Gastroesophageal sphincter (tissue), 4 donors: ENCODE measurements at regions not wholly inside any gene's neighbourhood (a gene's known extent, or its start where the extent isn't known, plus 50 kb on each side); places are given as distances from the start of the nearest gene placed in this dataset.

Experiments
- ATAC-seq: fragments of 150-250 bp; one replicate; pipeline ENCODE4 v1.9.1; 2016; ENCODE audit warnings: mild to moderate bottlenecking, moderate library complexity
- H3K27ac ChIP-seq, 4 donors: fragments of 200-600 bp; sonication (generic) in 3 of 4; 1 replicate in 3 of 4; 2 replicates in 1 of 4; pipeline ENCODE4 v1.5.1; 2016 to 2019
- H3K27me3 ChIP-seq: fragments of 200-600 bp; sonication (generic); one replicate; pipeline ENCODE4 v1.5.1; 2019
- H3K36me3 ChIP-seq, 2 donors: fragments of 200-600 bp; sonication (generic); one replicate each; pipeline ENCODE4 v1.5.1; 2019; ENCODE audit warnings: control low read depth in 1 of 2
- H3K4me1 ChIP-seq, 3 donors: fragments of 200-600 bp; sonication (generic); 1 replicate in 2 of 3; 2 replicates in 1 of 3; pipeline ENCODE4 v1.5.1; 2016 to 2019; ENCODE audit warnings: control low read depth in 2 of 3
- H3K4me3 ChIP-seq, 2 donors: fragments of 200-600 bp; sonication (generic); one replicate each; pipeline ENCODE4 v1.5.1; 2019; ENCODE audit warnings: mild to moderate bottlenecking in 1 of 2, moderate library complexity in 1 of 2
- H3K9me3 ChIP-seq, 3 donors: fragments of 200-600 bp; sonication (generic); one replicate each; pipeline ENCODE4 v1.5.1; 2017 to 2019; ENCODE audit warnings: control low read depth in 2 of 3
- CTCF ChIP-seq, 4 experiments: fragments of 200-600 bp in 2 of 4; fragments of 450-650 bp in 2 of 4; sonication (generic) in 1 of 4; IDR thresholded peaks; one replicate each; pipeline ENCODE4 v1.5.1; 2017 to 2019; ENCODE audit warnings: antibody characterized with exemption in 4 of 4, mild to moderate bottlenecking in 2 of 4, moderate library complexity in 2 of 4
- EP300 ChIP-seq: sonication (generic); formaldehyde crosslinking; IDR thresholded peaks from one replicate; pipeline ENCODE4 v1.6.1; 2017; ENCODE audit warnings: antibody characterized with exemption, mild to moderate bottlenecking
- POLR2A ChIP-seq, 2 donors: fragments of 450-650 bp; IDR thresholded peaks; one replicate each; pipeline ENCODE4 v1.6.1; 2017; ENCODE audit warnings: antibody characterized with exemption in 2 of 2, mild to moderate bottlenecking in 2 of 2, moderate library complexity in 1 of 2
- POLR2AphosphoS5 ChIP-seq: sonication (generic); formaldehyde crosslinking; IDR thresholded peaks from one replicate; pipeline ENCODE4 v1.6.1; 2017; ENCODE audit warnings: antibody characterized with exemption
- WGBS, 2 donors: methylation state at CpG; one replicate each; pipeline ENCODE4 v1.1.5; 2018; ENCODE audit warnings: low coverage in 1 of 2; 5-methylcytosine and 5-hydroxymethylcytosine counted together

- no peak for ATAC-seq
- TF ChIP-seq CTCF (IDR thresholded peaks at IDR 0.05) (no peak), EP300 (no peak), POLR2AphosphoS5 (no peak), POLR2A (IDR thresholded peaks at IDR 0.05) (no peak)
- Histone ChIP-seq H3K9me3 (no peaks in the 10 kb centered on the region), H3K4me3 (no peak overlapping the region), H3K4me1 (no peaks in the 10 kb centered on the region), H3K27me3 (no peaks in the 10 kb centered on the region), H3K27ac (no peak overlapping the region), H3K36me3 (no peaks in the 10 kb centered on the region)
Measured at GRCh38 chr3:94896994-94897393, 834.1 kb downstream of the NSUN3 start.

GRCh38 chr3:94904156-94904674 lies 841.4 kb downstream of the NSUN3 start:
- TF ChIP-seq EP300 (no peak), POLR2A (IDR thresholded peaks at IDR 0.05) (no peak), POLR2AphosphoS5 (no peak), CTCF (IDR thresholded peaks at IDR 0.05) (no peak)
- ATAC-seq, result no peak
- Histone ChIP-seq H3K4me3 (no peak overlapping the region), H3K9me3 (no peaks in the 10 kb centered on the region), H3K4me1 (no peaks in the 10 kb centered on the region), H3K36me3 (no peaks in the 10 kb centered on the region), H3K27me3 (no peaks in the 10 kb centered on the region), H3K27ac (no peak overlapping the region)
- WGBS, 2 donors, result 60 to 95% methylated on average over 1 to 2 of the region's 2 CpGs

GRCh38 chr3:94909726-94910125 lies 846.9 kb downstream of the NSUN3 start:
- no peaks in the 10 kb centered on the region for H3K4me1 ChIP-seq
- no peak overlapping the region for H3K27ac ChIP-seq
- H3K9me3 ChIP-seq, result no peaks in the 10 kb centered on the region
- 56 to 83% methylated on average over 2 of the region's 2 CpGs for WGBS, 2 donors
- H3K36me3 ChIP-seq, result no peaks in the 10 kb centered on the region
- H3K4me3 ChIP-seq, result no peak overlapping the region
- no peak for TF ChIP-seq EP300
- no peak for TF ChIP-seq POLR2AphosphoS5
- TF ChIP-seq POLR2A (IDR thresholded peaks at IDR 0.05), result no peak
- no peak for TF ChIP-seq CTCF (IDR thresholded peaks at IDR 0.05)
- ATAC-seq, result no peak
- no peaks in the 10 kb centered on the region for H3K27me3 ChIP-seq

GRCh38 chr3:94912656-94913055 lies 849.8 kb downstream of the NSUN3 start:
- TF ChIP-seq CTCF (IDR thresholded peaks at IDR 0.05), result no peak
- ATAC-seq, result no peak
- WGBS, 2 donors, result 67 to 73% methylated on average over 3 of the region's 3 CpGs

GRCh38 chr3:94927175-94927574 lies 864.3 kb downstream of the NSUN3 start:
- H3K36me3 ChIP-seq, result no peaks in the 10 kb centered on the region
- no peak overlapping the region for H3K4me3 ChIP-seq
- no peaks in the 10 kb centered on the region for H3K9me3 ChIP-seq
- no peak for ATAC-seq
- H3K27me3 ChIP-seq, result no peaks in the 10 kb centered on the region
- no peaks in the 10 kb centered on the region for H3K4me1 ChIP-seq
- 95 to 100% methylated on average over 1 to 7 of the region's 8 CpGs for WGBS, 2 donors
- H3K27ac ChIP-seq, result no peak overlapping the region
- TF ChIP-seq POLR2AphosphoS5 (no peak), CTCF (IDR thresholded peaks at IDR 0.05) (no peak), EP300 (no peak), POLR2A (IDR thresholded peaks at IDR 0.05) (no peak)

More at GRCh38 chr3:94912656-94913055, 849.8 kb downstream of the NSUN3 start:
- no peaks in the 10 kb centered on the region for H3K9me3 ChIP-seq
- H3K36me3 ChIP-seq, result no peaks in the 10 kb centered on the region
- no peak overlapping the region for H3K27ac ChIP-seq
- H3K27me3 ChIP-seq, result no peaks in the 10 kb centered on the region
- H3K4me3 ChIP-seq, result no peak overlapping the region
- H3K4me1 ChIP-seq, result no peaks in the 10 kb centered on the region
